ENCODE measurements at regions not wholly inside any gene's neighbourhood (a gene's known extent, or its start where the extent isn't known, plus 50 kb on each side); places are given as distances from the start of the nearest gene placed in this dataset.
"Not testable (repeated sequence)": the region's sequence is repeated elsewhere in the genome, so short reads cannot be mapped to it uniquely, and the experiment has no call there.

DNA sequence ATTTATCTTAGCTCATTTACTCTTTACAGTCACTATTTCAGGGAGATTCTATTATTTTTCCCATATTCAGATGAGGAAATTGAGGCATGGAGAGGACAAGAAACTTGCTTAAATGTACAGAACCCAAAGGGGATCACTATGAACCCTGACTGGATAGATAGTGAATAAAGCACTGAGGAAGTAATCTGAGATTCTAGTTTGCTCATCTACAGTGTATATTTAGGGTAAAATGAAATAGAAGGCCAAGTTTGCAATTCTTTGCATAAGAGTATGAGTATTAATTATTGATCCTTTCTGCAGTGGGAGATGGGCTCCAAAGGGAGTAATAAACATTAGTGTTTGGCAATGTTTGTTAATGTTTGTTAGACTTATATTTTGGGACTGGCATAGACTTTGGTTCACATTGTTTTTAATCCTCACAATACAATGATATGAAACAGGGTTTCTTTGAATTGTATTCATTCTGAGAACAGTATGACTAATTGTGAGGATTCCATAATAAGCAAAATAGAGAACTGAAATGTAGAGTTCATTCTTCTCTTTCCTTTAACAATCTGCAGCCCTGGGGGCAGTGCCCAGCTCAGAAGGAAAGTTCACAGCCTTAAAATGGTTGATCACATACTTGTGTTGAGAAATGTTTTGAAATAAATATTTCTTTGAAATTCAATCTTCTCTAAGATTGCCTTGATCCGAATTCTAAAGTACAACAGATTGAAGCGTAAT is 131.0 kb upstream of the ZNF804B start:
- ATAC-seq = no peak

DNA sequence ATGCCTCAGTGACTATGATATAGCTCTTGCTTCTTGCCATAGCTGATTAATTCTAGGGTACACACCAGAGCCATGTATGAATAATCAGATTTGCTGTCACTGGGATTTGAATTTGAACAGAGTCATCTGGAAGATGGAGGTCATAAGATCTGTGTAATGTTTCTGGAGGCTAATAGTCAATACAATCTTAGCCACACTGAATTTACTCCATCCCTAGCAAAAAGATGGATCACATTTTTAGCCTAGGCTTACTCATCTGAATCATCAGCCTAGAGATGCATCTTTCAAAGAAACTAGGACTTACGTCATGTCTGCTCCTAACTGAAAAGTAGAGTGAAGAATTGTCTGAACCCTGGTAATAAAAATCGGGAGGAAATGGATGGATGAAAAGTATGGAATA is 142.3 kb upstream of the ZNF804B start:
- intact Hi-C loops (cut with micrococcal nuclease) = no loop called here
- DNase-seq (no peak), ATAC-seq (no peak)

More for the DNA sequence above, 131.0 kb upstream of the ZNF804B start:
- intact Hi-C loops (cut with micrococcal nuclease) = no loop called here
- no peak for DNase-seq

- intact Hi-C loops (cut with micrococcal nuclease) = no loop called here
- ATAC-seq (no peak), DNase-seq (no peak)
Observed at GRCh38 chr7:88615336-88615735, 144.2 kb upstream of the ZNF804B start.

GRCh38 chr7:88614736-88615135 is 144.8 kb upstream of the ZNF804B start:
- intact Hi-C loops (cut with micrococcal nuclease) = no loop called here
- no peak for ATAC-seq
- no peak for DNase-seq

DNA sequence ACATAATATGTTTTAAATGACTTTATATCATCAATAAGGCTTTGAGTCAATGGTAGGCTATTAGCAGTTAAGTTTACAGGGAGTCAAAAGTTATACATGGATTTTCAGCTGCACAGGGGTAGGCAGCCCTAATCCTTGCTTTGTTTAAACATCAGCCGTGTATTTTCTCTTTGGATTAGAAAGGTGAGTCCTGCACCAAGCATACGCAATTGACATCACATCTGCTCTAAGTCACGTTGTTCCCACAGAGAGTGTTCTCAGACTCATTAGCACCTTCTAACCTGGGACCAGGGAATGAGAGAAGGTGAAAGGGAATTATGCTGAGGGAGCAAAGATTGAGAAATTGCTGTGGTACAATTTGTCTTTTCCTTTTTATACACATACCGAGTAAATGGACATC is 148.6 kb upstream of the ZNF804B start:
- intact Hi-C loops (cut with micrococcal nuclease) = no loop called here
- ATAC-seq (no peak), DNase-seq (no peak)

DNA sequence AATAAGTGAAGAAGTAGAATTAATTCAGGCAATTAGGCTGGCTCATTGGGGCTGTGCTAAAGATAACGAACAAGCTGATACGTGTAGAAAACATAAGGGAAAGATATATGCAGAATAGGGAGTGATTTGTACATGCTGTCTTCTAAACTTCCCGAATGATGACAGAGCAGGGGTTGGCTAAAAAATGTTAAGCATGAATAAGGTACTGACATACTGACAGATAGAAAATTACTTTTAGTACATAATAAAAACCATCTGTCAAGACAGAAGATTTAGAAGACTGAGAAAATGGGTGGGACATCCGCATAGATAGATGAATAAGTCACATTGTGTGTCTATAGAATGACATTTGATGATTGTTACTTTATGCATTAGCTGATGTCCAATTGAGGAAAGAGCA is 158.8 kb upstream of the ZNF804B start:
- intact Hi-C loops (cut with micrococcal nuclease) = no loop called here
- no peak for ATAC-seq
- DNase-seq = no peak

DNA sequence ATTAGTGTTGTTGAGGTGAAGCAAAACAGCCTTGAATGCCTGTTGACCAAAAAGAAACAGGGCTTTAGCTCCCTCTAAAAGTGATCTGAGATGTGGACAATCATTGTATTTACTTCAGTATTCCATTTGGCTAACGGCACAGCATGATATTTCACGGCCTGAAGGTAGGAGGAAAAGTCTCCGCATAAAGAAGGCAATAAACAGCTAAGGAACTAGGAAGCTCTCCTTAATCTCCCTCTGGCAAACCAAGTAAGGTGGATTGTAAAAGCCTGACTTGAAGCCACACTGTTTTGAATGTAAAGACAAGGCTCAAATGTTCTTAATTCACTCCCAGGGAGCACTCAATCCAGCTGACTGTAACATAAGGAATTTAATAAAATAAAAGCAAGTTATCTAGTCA is 160.0 kb upstream of the ZNF804B start:
- DNase-seq (no peak), ATAC-seq (no peak)
- intact Hi-C loops (cut with micrococcal nuclease) = no loop called here

- DNase-seq (no peak), ATAC-seq (no peak)
- intact Hi-C loops (cut with micrococcal nuclease) = no loop called here
Observed at GRCh38 chr7:88597941-88598425, 161.5 kb upstream of the ZNF804B start.

DNA sequence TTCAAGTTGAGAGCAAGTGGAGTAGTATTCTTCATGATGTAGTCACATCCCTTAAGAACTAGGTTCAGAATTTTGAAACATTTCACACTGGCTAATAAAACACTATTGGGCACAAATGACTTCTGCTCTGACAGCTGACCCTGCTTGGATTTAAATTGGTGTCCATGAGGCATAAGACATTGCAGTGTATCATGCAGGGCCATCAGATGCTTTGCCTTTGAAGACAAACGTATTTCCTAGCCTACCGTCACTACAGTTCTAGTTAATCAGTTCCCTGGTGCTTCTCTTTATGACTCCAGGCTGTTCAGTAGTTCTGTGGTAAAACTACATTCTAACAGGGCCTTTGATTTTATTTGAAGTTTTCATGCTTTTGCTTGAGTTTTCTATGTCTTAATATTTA is 168.5 kb upstream of the ZNF804B start:
- ATAC-seq (no peak), DNase-seq (no peak)
- intact Hi-C loops (cut with micrococcal nuclease) = no loop called here

- intact Hi-C loops (cut with micrococcal nuclease) = no loop called here
- ATAC-seq (no peak), DNase-seq (no peak)
Observed at GRCh38 chr7:88589927-88590326, 169.6 kb upstream of the ZNF804B start.

DNA sequence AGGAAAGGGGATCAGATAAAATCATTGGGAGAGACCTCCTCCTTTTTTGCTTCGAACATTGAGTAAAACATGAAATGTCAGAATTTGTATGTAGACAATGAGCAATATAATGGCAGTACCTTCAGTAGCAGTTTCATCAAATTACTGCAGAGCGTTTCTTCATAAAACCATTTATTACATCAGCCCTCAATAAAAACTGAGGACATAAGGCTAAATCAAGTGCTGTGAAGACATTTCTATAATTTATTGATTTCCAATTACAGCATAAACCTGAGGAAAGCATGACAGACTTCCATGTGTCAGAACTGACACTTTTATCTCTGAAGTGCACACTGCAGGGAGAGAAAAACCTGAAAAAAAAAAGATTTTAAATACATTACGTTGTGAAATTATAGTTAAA is 172.6 kb upstream of the ZNF804B start:
- intact Hi-C loops (cut with micrococcal nuclease) = no loop called here
- DNase-seq (no peak), ATAC-seq (no peak)

GRCh38 chr7:88586219-88586618 is 173.3 kb upstream of the ZNF804B start:
- DNase-seq = no peak
- intact Hi-C loops (cut with micrococcal nuclease) = no loop called here
- no peak for ATAC-seq

- ATAC-seq = no peak
- intact Hi-C loops (cut with micrococcal nuclease) = no loop called here
Observed at GRCh38 chr7:88576720-88577119, 182.8 kb upstream of the ZNF804B start.

DNA sequence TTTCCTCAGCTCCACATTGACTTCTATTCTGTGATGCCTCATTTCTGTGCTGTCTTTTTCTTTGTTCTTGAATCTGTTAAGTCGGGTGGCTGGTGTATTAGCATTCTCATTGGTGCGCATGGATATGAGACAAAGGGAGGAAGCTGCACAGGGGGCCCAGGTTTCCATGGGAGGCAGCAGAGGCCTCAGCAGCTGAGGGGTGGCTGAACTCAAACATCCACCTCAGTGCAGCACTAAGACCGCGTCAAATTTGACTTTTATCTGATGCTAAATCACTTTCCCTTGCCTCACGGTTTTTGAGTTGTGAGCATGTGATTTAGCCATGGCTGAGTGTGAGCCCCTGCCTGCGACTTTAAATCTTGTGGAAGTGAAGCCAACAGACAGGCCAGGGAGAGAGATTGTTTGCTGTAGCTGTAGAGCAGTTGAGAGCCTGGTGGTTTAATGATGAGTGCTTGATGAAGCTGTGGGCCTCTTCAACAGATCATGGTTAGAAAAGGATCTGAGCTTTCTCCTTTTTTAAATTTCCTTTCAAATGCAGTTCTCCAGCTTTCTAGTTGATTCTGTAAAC is 193.3 kb upstream of the ZNF804B start:
- no peak for DNase-seq
- intact Hi-C loops (cut with micrococcal nuclease) = no loop called here
- ATAC-seq = no peak

More at GRCh38 chr7:88576720-88577119, 182.8 kb upstream of the ZNF804B start:
- no peak for DNase-seq

GRCh38 chr7:88565401-88565800 is 194.1 kb upstream of the ZNF804B start:
- ATAC-seq = no peak
- no peak for DNase-seq
- intact Hi-C loops (cut with micrococcal nuclease) = no loop called here

GRCh38 chr7:88556441-88556840 is 203.1 kb upstream of the ZNF804B start:
- intact Hi-C loops (cut with micrococcal nuclease); ATAC-seq; DNase-seq: not testable (repeated sequence)

DNA sequence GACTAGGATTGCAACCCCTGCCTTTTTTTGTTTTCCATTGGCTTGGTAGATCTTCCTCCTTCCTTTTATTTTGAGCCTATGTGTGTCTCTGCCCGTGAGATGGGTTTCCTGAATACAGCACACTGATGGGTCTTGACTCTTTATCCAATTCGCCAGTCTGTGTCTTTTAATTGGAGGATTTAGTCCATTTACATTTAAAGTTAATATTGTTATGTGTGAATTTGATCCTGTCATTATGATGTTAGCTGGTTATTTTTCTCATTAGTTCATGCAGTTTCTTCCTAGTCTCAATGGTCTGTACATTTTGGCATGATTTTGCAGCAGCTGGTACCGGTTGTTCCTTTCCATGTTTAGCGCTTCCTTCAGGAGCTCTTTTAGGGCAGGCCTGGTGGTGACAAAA is 204.7 kb upstream of the ZNF804B start:
- ATAC-seq; intact Hi-C loops (cut with micrococcal nuclease); DNase-seq: not testable (repeated sequence)

GRCh38 chr7:88548399-88548798 is 211.1 kb upstream of the ZNF804B start:
- ATAC-seq (no peak), DNase-seq (no peak)
- intact Hi-C loops (cut with micrococcal nuclease) = no loop called here

DNA sequence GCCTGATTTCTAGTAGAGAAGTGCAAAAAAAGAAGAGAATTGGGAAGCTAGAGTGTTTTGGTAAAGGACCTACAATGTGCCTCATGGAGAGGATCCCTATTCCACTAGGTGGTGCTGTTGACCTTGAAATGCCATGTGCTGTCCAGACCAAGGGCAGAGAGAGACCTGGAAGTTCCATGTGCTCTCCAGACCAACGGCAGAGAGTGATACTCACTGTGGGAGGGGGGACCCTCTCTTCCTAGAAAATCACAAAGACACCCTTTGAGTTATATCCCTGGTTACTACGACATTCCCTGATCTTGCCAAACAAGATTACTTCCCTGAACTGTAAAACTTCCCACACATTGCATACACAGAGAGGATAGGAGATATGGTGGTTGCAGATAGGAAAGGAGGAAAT is 212.7 kb upstream of the ZNF804B start:
- intact Hi-C loops (cut with micrococcal nuclease) = no loop called here
- no peak for DNase-seq
- no peak for ATAC-seq

DNA sequence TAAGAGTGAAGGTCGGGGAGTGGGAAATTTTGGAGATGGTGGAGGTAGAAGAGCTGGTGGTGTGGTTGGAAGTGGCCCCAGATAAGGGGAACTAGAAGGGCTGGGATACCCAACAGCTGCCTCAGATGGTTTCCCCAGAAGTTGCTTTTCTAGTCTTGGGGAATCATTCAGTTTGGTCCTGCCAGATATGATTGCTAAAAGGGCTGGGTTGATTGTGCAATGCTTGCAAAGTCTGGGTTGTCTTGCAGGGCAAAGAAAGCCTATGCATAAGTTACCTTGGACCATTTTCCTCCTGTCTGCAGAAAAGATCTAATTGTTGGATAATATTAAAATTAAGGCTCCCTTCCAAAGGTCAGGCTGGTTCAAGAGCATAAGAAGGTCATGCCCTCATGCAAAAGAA is 213.8 kb upstream of the ZNF804B start:
- ATAC-seq (no peak), DNase-seq (no peak)
- intact Hi-C loops (cut with micrococcal nuclease) = no loop called here

DNA sequence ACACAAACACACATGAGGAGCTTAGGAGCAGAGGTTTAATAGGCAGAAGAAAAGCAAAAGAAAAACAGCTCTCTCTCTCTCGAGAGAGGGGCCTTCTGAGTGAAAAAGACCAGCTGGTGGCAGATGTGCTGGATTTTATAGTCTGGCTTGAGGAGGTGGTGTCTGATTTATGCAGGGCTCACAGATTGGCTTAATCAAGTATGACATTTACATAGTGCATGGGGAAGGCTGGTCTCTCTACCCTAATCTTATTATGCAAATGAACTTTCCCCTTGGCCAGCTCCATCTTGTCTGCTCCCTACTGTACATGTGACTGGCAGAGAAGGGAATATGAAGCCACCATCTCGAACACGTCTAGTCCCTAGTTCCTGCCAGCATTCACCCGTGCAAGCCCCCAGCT is 219.5 kb upstream of the ZNF804B start:
- DNase-seq (no peak), ATAC-seq (peak; percentile 88)
- intact Hi-C loops (cut with micrococcal nuclease) = no loop called here

Measured in left ventricle myocardium superior (tissue), 1 donor.